Loucy (cell line): ENCODE measurements at regions not wholly inside any gene's neighbourhood (a gene's known extent, or its start where the extent isn't known, plus 50 kb on each side); places are given as distances from the start of the nearest gene placed in this dataset.

Experiments
- H2AFZ ChIP-seq: fragments of 200-600 bp; sonication (generic); 2 replicates; pipeline ENCODE4 v1.6.0; 2016; ENCODE audit warnings: antibody characterized with exemption, mild to moderate bottlenecking, low read length, moderate library complexity
- H3F3A ChIP-seq: fragments of 200-600 bp; 2 replicates; pipeline ENCODE4 v1.6.0; 2016; ENCODE audit warnings: antibody characterized with exemption, low read depth, mild to moderate bottlenecking
- H3K27me3 ChIP-seq: fragments of 200-600 bp; sonication (generic); 2 replicates; pipeline ENCODE4 v1.6.1; 2014; ENCODE audit warnings: low read length, mild to moderate bottlenecking; ENCODE audit not compliant: insufficient read depth, poor library complexity, severe bottlenecking
- H3K36me3 ChIP-seq: fragments of 200-600 bp; sonication (generic); 2 replicates; pipeline ENCODE4 v1.6.1; 2016; ENCODE audit warnings: low read length; ENCODE audit not compliant: insufficient read depth
- H3K4me1 ChIP-seq: fragments of 200-600 bp; sonication (generic); 2 replicates; pipeline ENCODE4 v1.5.1; 2014; ENCODE audit warnings: low read length, mild to moderate bottlenecking; ENCODE audit not compliant: insufficient read depth, poor library complexity, severe bottlenecking
- H3K4me2 ChIP-seq: fragments of 200-600 bp; sonication (generic); 2 replicates; pipeline ENCODE4 v1.6.0; 2014; ENCODE audit warnings: antibody characterized with exemption, low read length, low read depth, mild to moderate bottlenecking; ENCODE audit not compliant: poor library complexity, severe bottlenecking
- H3K4me3 ChIP-seq: fragments of 200-600 bp; sonication (generic); 2 replicates; pipeline ENCODE4 v1.5.1; 2014; ENCODE audit warnings: low read length, mild to moderate bottlenecking, mixed read lengths; ENCODE audit not compliant: poor library complexity, severe bottlenecking
- H3K79me2 ChIP-seq: fragments of 200-600 bp; sonication (generic); 2 replicates; pipeline ENCODE4 v1.6.1; 2014; ENCODE audit warnings: low read length; ENCODE audit not compliant: insufficient read depth
- H3K9ac ChIP-seq: fragments of 200-600 bp; sonication (generic); 2 replicates; pipeline ENCODE4 v1.6.0; 2014; ENCODE audit warnings: mild to moderate bottlenecking, low read depth, low read length, moderate library complexity; ENCODE audit not compliant: poor library complexity, severe bottlenecking
- H3K9me2 ChIP-seq: fragments of 200-600 bp; sonication (generic); replicated peaks from 2 replicates; pipeline ENCODE4 v1.6.1; 2016; ENCODE audit warnings: low read depth, low read length, mixed read lengths
- H3K9me3 ChIP-seq: fragments of 200-600 bp; sonication (generic); 2 replicates; pipeline ENCODE4 v1.6.1; 2014; ENCODE audit warnings: mild to moderate bottlenecking, antibody characterized with exemption, low read length, low read depth; ENCODE audit not compliant: insufficient read depth
- H4K20me1 ChIP-seq: fragments of 200-600 bp; sonication (generic); 2 replicates; pipeline ENCODE4 v1.6.0; 2014; ENCODE audit warnings: antibody characterized with exemption, low read length, mild to moderate bottlenecking; ENCODE audit not compliant: insufficient read depth, poor library complexity, severe bottlenecking
- CTCF ChIP-seq: fragments of 200-600 bp; sonication (generic); conservative IDR thresholded peaks from 2 replicates; pipeline ENCODE4 v1.5.1; 2014; ENCODE audit warnings: mild to moderate bottlenecking, antibody characterized with exemption, low read length
- EZH2phosphoT487 ChIP-seq: fragments of 200-600 bp; IDR thresholded peaks from 2 replicates; pipeline ENCODE4 v1.6.1; 2018; ENCODE audit warnings: antibody characterized with exemption, mild to moderate bottlenecking, moderate library complexity, borderline replicate concordance

- H3K9ac ChIP-seq, result no peak overlapping the region
- no peaks in the 10 kb centered on the region for H3K79me2 ChIP-seq
- H3F3A ChIP-seq, result no peaks in the 10 kb centered on the region
- no peaks in the 10 kb centered on the region for H3K9me3 ChIP-seq
- no peaks in the 10 kb centered on the region for H3K36me3 ChIP-seq
- no peaks in the 10 kb centered on the region for H4K20me1 ChIP-seq
- no peaks in the 10 kb centered on the region for H3K27me3 ChIP-seq
- no peak overlapping the region for H3K4me2 ChIP-seq
- H2AFZ ChIP-seq, result no peak overlapping the region
- H3K9me2 ChIP-seq, result no peaks in the 10 kb centered on the region
- no peaks in the 10 kb centered on the region for H3K4me1 ChIP-seq
- no peak overlapping the region for H3K4me3 ChIP-seq
- TF ChIP-seq CTCF (no peak), EZH2phosphoT487 (no peak)
Observed at GRCh38 chr6:156700440-156701057, 76.6 kb upstream of the ARID1B start.

- Histone ChIP-seq H3K4me3 (no peak overlapping the region), H4K20me1 (no peaks in the 10 kb centered on the region)
- TF ChIP-seq EZH2phosphoT487, result no peak
- no peak for TF ChIP-seq CTCF
Observed at GRCh38 chr6:156699935-156700334, 77.2 kb upstream of the ARID1B start.

GRCh38 chr6:156699017-156699421 lies 78.2 kb upstream of the ARID1B start:
- Histone ChIP-seq H3K9ac (no peak overlapping the region), H3K4me1 (no peaks in the 10 kb centered on the region)

More at GRCh38 chr6:156699935-156700334, 77.2 kb upstream of the ARID1B start:
- H3K9me2 ChIP-seq, result no peaks in the 10 kb centered on the region
- no peaks in the 10 kb centered on the region for H3K79me2 ChIP-seq
- H3K36me3 ChIP-seq, result no peaks in the 10 kb centered on the region
- no peaks in the 10 kb centered on the region for H3K9me3 ChIP-seq
- no peaks in the 10 kb centered on the region for H3K27me3 ChIP-seq
- H3K4me2 ChIP-seq, result no peak overlapping the region
- H2AFZ ChIP-seq, result no peak overlapping the region
- H3K4me1 ChIP-seq, result no peaks in the 10 kb centered on the region
- no peaks in the 10 kb centered on the region for H3F3A ChIP-seq
- H3K9ac ChIP-seq, result no peak overlapping the region

More at GRCh38 chr6:156699017-156699421, 78.2 kb upstream of the ARID1B start:
- H4K20me1 ChIP-seq, result no peaks in the 10 kb centered on the region
- no peak overlapping the region for H3K4me3 ChIP-seq
- no peaks in the 10 kb centered on the region for H3K36me3 ChIP-seq
- H3K79me2 ChIP-seq, result no peaks in the 10 kb centered on the region
- no peaks in the 10 kb centered on the region for H3K9me3 ChIP-seq
- no peaks in the 10 kb centered on the region for H3F3A ChIP-seq
- no peak overlapping the region for H3K4me2 ChIP-seq
- no peaks in the 10 kb centered on the region for H3K9me2 ChIP-seq
- no peak overlapping the region for H2AFZ ChIP-seq
- H3K27me3 ChIP-seq, result no peaks in the 10 kb centered on the region
- TF ChIP-seq EZH2phosphoT487 (no peak), CTCF (no peak)
